GM12878 (cell line): ENCODE measurements at regions not wholly inside any gene's neighbourhood (a gene's known extent, or its start where the extent isn't known, plus 50 kb on each side); places are given as distances from the start of the nearest gene placed in this dataset.

ENCODE experiments used
- ATAC-seq: fragments of 200-7000 bp; cut with Tn5 transposase; 3 replicates; pipeline ENCODE4 v1.9.1; 2020; ENCODE audit warnings: mild to moderate bottlenecking, moderate library complexity
- BruUV-seq: library from RNA; stranded (reverse); fragments of 400-500 nt; replicated peaks from 2 replicates; lab custom pipeline; 2021; lab: Mats Ljungman, UMichigan
- CTCF ChIA-PET: fragments of 300-600 bp; sonication (Branson Sonifier 250); formaldehyde crosslinking; extraction: SDS; loops from one replicate; lab custom pipeline; 2021; ENCODE audit warnings: inconsistent platforms; lab: Yijun Ruan, JAX
- POLR2A ChIA-PET: fragments of 350-600 bp; formaldehyde crosslinking; extraction: SDS; loops from one replicate; lab custom pipeline; 2021; ENCODE audit warnings: inconsistent platforms; lab: Charles Lee
- RAD21 ChIA-PET: fragments of 300-600 bp; sonication (Branson Sonifier 250); formaldehyde crosslinking; loops from one replicate; lab custom pipeline; 2023; ENCODE audit warnings: antibody characterized with exemption; ENCODE audit not compliant: unreplicated experiment; lab: Charles Lee
- SMC1A ChIA-PET: fragments of 300-600 bp; sonication (Branson Sonifier 250); formaldehyde crosslinking; loops from one replicate; lab custom pipeline; 2023; ENCODE audit not compliant: unreplicated experiment, uncharacterized antibody; lab: Charles Lee
- DNase-seq: peaks from one replicate; pipeline ENCODE4 v3.0.0-alpha.2; 2011; ENCODE audit warnings: low read depth, low spot score
- FAIRE-seq: peaks from 3 replicates; lab custom pipeline; 2011; peaks lifted over from hg19 to GRCh38; lab: Jason Lieb, UNC
- H2AFZ ChIP-seq: 2 replicates; pipeline ENCODE4 v1.6.0; 2011; ENCODE audit warnings: low read depth, low read length, control low read depth; ENCODE audit not compliant: control insufficient read depth
- H3K27ac ChIP-seq: 2 replicates; pipeline ENCODE4 v1.5.1; 2011; ENCODE audit warnings: control low read depth; ENCODE audit not compliant: control insufficient read depth, insufficient read depth
- H3K27me3 ChIP-seq, 2 experiments: replicated peaks in 1 of 2; 2 replicates each; pipeline versions ENCODE4 v1.6.0 to v1.6.1; 2011; ENCODE audit warnings: low read length in 1 of 2; ENCODE audit not compliant: control insufficient read depth in 2 of 2, insufficient read depth in 2 of 2
- H3K36me3 ChIP-seq, 2 experiments: 2 replicates each; pipeline ENCODE4 v1.5.1; 2011; ENCODE audit warnings: low read length in 1 of 2; ENCODE audit not compliant: control insufficient read depth in 2 of 2, insufficient read depth in 2 of 2
- H3K4me1 ChIP-seq: 2 replicates; pipeline ENCODE4 v1.6.1; 2011; ENCODE audit warnings: mild to moderate bottlenecking, low read length, moderate library complexity, mixed read lengths; ENCODE audit not compliant: control insufficient read depth, insufficient read depth
- H3K4me2 ChIP-seq: 2 replicates; pipeline ENCODE4 v1.6.0; 2011; ENCODE audit warnings: control low read depth; ENCODE audit not compliant: control insufficient read depth, insufficient read depth
- H3K4me3 ChIP-seq: fragments of 200-600 bp; sonication (generic); 2 replicates; pipeline ENCODE4 v1.5.1; 2016
- H3K79me2 ChIP-seq: 2 replicates; pipeline ENCODE4 v1.6.0; 2011; ENCODE audit warnings: low read length; ENCODE audit not compliant: control insufficient read depth, insufficient read depth
- H3K9ac ChIP-seq: 2 replicates; pipeline ENCODE4 v1.8.0; 2011; ENCODE audit warnings: low read length, control low read depth, mixed read lengths; ENCODE audit not compliant: control insufficient read depth, insufficient read depth
- H3K9me3 ChIP-seq: replicated peaks from 3 replicates; pipeline ENCODE4 v1.5.1; 2011; ENCODE audit warnings: mild to moderate bottlenecking, low read length; ENCODE audit not compliant: control insufficient read depth, insufficient read depth
- H4K20me1 ChIP-seq: 2 replicates; pipeline ENCODE4 v1.6.0; 2011; ENCODE audit not compliant: control insufficient read depth, insufficient read depth
- CUX1 ChIP-seq: IDR thresholded peaks from 2 replicates; pipeline ENCODE4 v1.6.1; 2012; ENCODE audit warnings: improper control_type of control experiment, low read depth, low read length; ENCODE audit not compliant: insufficient replicate concordance
- E2F8 ChIP-seq: fragments of 450-650 bp; IDR thresholded peaks from 2 replicates; pipeline ENCODE4 v1.6.1; 2018; ENCODE audit warnings: mild to moderate bottlenecking, low read depth, moderate library complexity; ENCODE audit not compliant: partially characterized antibody
- HDAC6 ChIP-seq: fragments of 200-600 bp; sonication (generic); IDR thresholded peaks from one replicate; pipeline ENCODE4 v1.8.0; 2017; ENCODE audit warnings: antibody characterized with exemption; ENCODE audit not compliant: unreplicated experiment
- HSF1 ChIP-seq: fragments of 150-350 bp; IDR thresholded peaks from 2 replicates; pipeline ENCODE4 v1.6.1; 2014; ENCODE audit warnings: mild to moderate bottlenecking, low read depth, low read length
- MTA3 ChIP-seq: IDR thresholded peaks from 2 replicates; pipeline ENCODE4 v1.6.1; 2012; ENCODE audit warnings: low read length, inconsistent platforms, borderline replicate concordance
- NKRF ChIP-seq: fragments of 450-650 bp; conservative IDR thresholded peaks from 2 replicates; pipeline ENCODE4 v1.6.1; 2017; ENCODE audit warnings: mild to moderate bottlenecking, moderate library complexity
- SIN3A ChIP-seq: IDR thresholded peaks from 2 replicates; pipeline ENCODE4 v1.6.1; 2012; ENCODE audit warnings: low read depth, low read length, improper control_type of control experiment
- TAF1 ChIP-seq: IDR thresholded peaks from 2 replicates; pipeline ENCODE4 v1.6.1; 2011; ENCODE audit warnings: mild to moderate bottlenecking, low read depth, low read length, borderline replicate concordance
- USF2 ChIP-seq: IDR thresholded peaks from 2 replicates; pipeline ENCODE4 v1.6.1; 2011; ENCODE audit warnings: low read depth, low read length, improper control_type of control experiment, borderline replicate concordance
- WGBS: methylation state at CpG from one replicate; pipeline ENCODE4 v1.1.6; 2016; ENCODE audit warnings: low lambda C conversion rate; ENCODE audit not compliant: insufficient replicate concordance, insufficient coverage; ENCODE audit errors: missing lambda C conversion rate; 5-methylcytosine and 5-hydroxymethylcytosine counted together
- in situ Hi-C: fragments of 300-500 bp; cut with MboI; formaldehyde crosslinking; loops from 9 replicates; pipeline ENCODE4 v1.14.3; 2018; ENCODE audit warnings: mixed read lengths
- intact Hi-C: fragments of 100-400 bp; cut with micrococcal nuclease; formaldehyde crosslinking; loops from one replicate; pipeline ENCODE4 v1.14.2; 2022; ENCODE audit not compliant: unreplicated experiment

GRCh38 chr22:23467721-23468294 lies 112.3 kb downstream of the IGLL1 start (continued):
- TF ChIP-seq CUX1, result no peak

GRCh38 chr22:23466351-23466750 lies 113.7 kb downstream of the IGLL1 start:
- Histone ChIP-seq H4K20me1 (no peaks in the 10 kb centered on the region), H2AFZ (no peak overlapping the region), H3K27me3 (no peaks in the 10 kb centered on the region; a peak in 2 of 4 replicates), H3K27ac (no peak overlapping the region), H3K4me2 (no peak overlapping the region), H3K79me2 (no peaks in the 10 kb centered on the region), H3K36me3 (no peaks in the 10 kb centered on the region), H3K9me3 (no peaks in the 10 kb centered on the region), H3K9ac (no peak overlapping the region), H3K4me3 (no peak overlapping the region), H3K4me1 (no peaks in the 10 kb centered on the region)
- ChIA-PET SMC1A (no interaction called here), RAD21 (no interaction called here), POLR2A (no interaction called here), CTCF (no interaction called here)
- in situ Hi-C loops, result no loop called here
- no peak for FAIRE-seq
- no TSS peak for BruUV-seq
- WGBS, result 49% methylated on average over 7 of the region's 7 CpGs
- no peak for DNase-seq
- ATAC-seq, result no peak
- intact Hi-C loops, result no loop called here
- TF ChIP-seq MTA3 (no peak), NKRF (no peak), USF2 (no peak), E2F8 (no peak), TAF1 (no peak), HDAC6 (no peak), SIN3A (no peak), HSF1 (no peak)
